Activated CD4-positive, alpha-beta T cell treated with anti-CD3 and anti-CD28 coated beads, Interleukin-2, amount 10 ng/mL, durations not matched to agents 24 days and 14 days (primary cell): ENCODE measurements at regions not wholly inside any gene's neighbourhood (a gene's known extent, or its start where the extent isn't known, plus 50 kb on each side); places are given as distances from the start of the nearest gene placed in this dataset.
"Not testable (repeated sequence)": the region's sequence is repeated elsewhere in the genome, so short reads cannot be mapped to it uniquely, and the experiment has no call there.

ENCODE experiments used
- DNase-seq: peaks from one replicate; pipeline ENCODE4 v3.0.0; 2022
- H3K27ac Mint-ChIP-seq: one replicate; pipeline ENCODE4 v1.8.0; 2022; ENCODE audit warnings: mild to moderate bottlenecking, mixed read lengths
- H3K27me3 Mint-ChIP-seq: one replicate; pipeline ENCODE4 v1.8.0; 2022; ENCODE audit warnings: mixed read lengths
- H3K36me3 Mint-ChIP-seq: one replicate; pipeline ENCODE4 v1.8.0; 2022; ENCODE audit warnings: low read depth, mild to moderate bottlenecking, mixed read lengths
- H3K4me1 Mint-ChIP-seq: one replicate; pipeline ENCODE4 v1.8.0; 2021; ENCODE audit warnings: mixed read lengths
- H3K4me3 Mint-ChIP-seq: one replicate; pipeline ENCODE4 v1.8.0; 2022; ENCODE audit warnings: mild to moderate bottlenecking, moderate library complexity, mixed read lengths
- H3K9me3 Mint-ChIP-seq: one replicate; pipeline ENCODE4 v1.8.0; 2021; ENCODE audit warnings: mixed read lengths
- intact Hi-C: fragments of 100-400 bp; cut with micrococcal nuclease; formaldehyde crosslinking; loops from one replicate; pipeline ENCODE4 v1.15.1; 2023

GRCh38 chr13:81017513-81018152, 676.7 kb upstream of the SPRY2 start:
- intact Hi-C loops = loop anchor here (2.0 kb wide), 2 partner anchors 39 to 675 kb away; no protein-coding TSS in a partner anchor
- peaks cover 6% of the 10 kb centered on the region for H3K9me3 Mint-ChIP-seq
- H3K36me3 Mint-ChIP-seq = no peaks in the 10 kb centered on the region
- H3K27ac Mint-ChIP-seq = no peak overlapping the region
- no peaks in the 10 kb centered on the region for H3K4me1 Mint-ChIP-seq
- H3K27me3 Mint-ChIP-seq = no peaks in the 10 kb centered on the region
- no peak for DNase-seq
- no peak overlapping the region for H3K4me3 Mint-ChIP-seq

DNA sequence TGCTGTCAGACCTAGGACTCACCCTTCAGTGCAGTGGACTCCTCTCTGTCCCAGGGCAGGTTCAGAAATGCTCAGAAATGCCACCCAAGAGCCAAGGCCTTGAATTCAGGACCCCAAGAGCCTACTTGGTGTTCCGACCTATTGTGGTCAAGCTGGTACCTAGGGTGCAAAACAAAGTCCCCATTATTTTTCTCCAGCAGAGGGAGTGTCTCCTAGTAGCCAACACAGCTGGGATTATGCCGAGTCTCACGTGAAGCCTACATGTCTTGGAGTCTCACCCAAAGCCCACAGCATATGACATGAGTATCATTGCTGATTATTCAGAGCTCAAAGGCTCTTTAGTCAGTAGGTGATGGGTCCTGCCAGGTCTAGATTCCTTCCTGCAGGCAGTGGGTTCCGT, 671.1 kb upstream of the SPRY2 start:
- Mint-ChIP-seq H3K36me3 (no peaks in the 10 kb centered on the region), H3K9me3 (no peaks in the 10 kb centered on the region), H3K27me3 (no peaks in the 10 kb centered on the region), H3K27ac (no peak overlapping the region), H3K4me1 (no peaks in the 10 kb centered on the region), H3K4me3 (no peak overlapping the region)
- no peak for DNase-seq
- intact Hi-C loops = no loop called here

GRCh38 chr13:81001828-81002385, 661.0 kb upstream of the SPRY2 start:
- Mint-ChIP-seq H3K36me3 (no peaks in the 10 kb centered on the region), H3K9me3 (no peaks in the 10 kb centered on the region), H3K4me1 (no peaks in the 10 kb centered on the region), H3K27me3 (no peaks in the 10 kb centered on the region), H3K27ac (no peak overlapping the region), H3K4me3 (no peak overlapping the region)
- intact Hi-C loops = no loop called here
- no peak for DNase-seq

DNA sequence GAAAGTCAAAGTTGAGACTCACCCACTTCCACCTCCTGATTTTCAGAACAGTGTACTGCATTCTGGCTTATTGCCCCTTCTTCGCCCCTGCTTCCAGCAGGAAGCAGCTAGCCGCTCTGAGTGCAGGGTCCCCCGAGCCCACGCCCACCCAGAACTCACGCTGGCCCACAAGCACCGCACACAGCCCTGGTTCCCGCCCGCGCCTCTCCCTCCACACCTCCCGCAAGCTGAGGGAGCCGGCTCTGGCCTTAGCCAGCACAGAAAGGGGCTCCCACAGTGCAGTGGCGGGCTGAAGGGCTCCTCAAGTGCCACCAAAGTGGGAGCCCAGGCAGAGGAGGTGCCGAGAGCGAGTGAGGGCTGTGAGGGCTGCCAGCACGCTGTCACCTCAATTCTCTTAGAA, 657.7 kb upstream of the SPRY2 start:
- H3K27ac Mint-ChIP-seq, H3K4me3 Mint-ChIP-seq, DNase-seq, H3K36me3 Mint-ChIP-seq, H3K27me3 Mint-ChIP-seq, H3K9me3 Mint-ChIP-seq, intact Hi-C loops, H3K4me1 Mint-ChIP-seq: not testable (repeated sequence)

DNA sequence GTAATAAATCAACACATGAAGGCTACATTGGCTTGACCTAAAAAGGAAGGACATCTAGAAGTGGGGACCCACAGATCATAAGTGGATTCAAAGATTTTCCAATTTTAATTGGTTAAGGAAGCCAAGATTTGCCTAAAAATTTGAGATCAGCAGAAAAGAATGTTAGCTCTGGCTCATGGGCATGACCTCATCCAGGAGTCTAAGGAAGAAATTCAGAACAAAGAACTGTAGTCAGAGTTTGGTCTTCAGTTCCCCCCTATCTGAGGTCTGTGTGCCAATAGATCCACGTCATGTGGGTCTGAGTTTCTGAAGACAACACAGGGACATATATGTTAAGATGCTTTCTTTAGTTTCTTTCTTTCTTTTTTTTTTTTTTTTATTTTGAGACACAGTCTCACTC, 648.8 kb upstream of the SPRY2 start:
- Mint-ChIP-seq H3K9me3 (peaks cover 3% of the 10 kb centered on the region), H3K4me3 (no peak overlapping the region), H3K4me1 (no peaks in the 10 kb centered on the region), H3K27me3 (no peaks in the 10 kb centered on the region), H3K27ac (no peak overlapping the region), H3K36me3 (no peaks in the 10 kb centered on the region)
- DNase-seq = no peak
- intact Hi-C loops = no loop called here

DNA sequence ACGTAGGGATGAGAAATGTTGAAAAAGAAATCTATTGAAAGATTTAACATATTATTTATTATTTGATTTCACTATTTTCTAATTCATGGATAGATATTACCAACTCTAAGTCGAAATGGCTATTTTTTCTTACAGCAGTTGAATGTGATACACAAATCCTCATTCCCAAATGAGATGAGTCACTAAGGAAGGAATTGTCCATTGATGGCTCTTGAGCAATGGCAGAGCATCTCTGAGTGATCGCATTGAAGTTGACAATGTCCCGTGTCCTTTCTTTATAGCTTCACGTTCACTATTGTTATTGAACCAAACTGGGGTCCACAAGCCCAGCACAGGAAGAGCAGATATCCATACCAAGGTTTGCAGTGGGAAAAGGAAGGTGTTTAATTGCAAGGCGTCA, 648.3 kb upstream of the SPRY2 start:
- Mint-ChIP-seq H3K4me3 (no peak overlapping the region), H3K27ac (no peak overlapping the region), H3K9me3 (peaks cover 3% of the 10 kb centered on the region), H3K36me3 (no peaks in the 10 kb centered on the region), H3K4me1 (no peaks in the 10 kb centered on the region), H3K27me3 (no peaks in the 10 kb centered on the region)
- intact Hi-C loops = no loop called here
- no peak for DNase-seq

DNA sequence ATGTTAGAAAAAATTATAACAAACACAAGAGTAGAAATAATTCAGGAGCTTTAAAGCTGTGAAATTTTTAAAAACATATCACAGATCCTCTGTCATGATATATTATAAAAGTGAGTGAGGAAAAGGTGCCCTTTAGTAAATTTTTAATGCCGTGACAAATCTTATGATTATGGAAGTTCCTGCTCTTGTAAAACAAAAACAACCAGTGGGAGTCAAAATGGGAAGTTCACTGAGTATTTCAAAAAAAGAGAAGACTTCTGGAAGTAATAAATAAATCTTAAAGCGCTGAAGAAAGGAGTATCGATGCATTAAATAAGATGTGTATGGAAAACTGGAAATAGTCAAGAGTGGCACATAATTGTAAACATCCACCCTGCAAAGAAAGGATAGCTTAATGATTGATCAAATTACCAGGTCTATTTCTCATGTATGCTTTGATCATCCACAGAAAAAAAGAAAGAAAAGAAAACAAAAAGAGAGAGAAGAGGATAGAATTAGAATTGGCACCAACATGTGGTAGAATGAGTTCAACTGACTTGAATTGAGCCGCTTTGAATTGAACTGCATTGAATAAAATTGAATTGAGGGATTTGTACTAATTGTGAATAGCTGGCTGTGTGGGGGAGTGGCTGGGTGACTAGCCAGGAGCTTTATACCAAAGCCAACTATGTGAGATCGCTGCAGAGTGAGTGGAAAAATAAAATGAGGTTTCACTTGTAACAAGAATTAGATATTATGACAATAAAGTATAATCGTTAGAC, 647.6 kb upstream of the SPRY2 start:
- no peaks in the 10 kb centered on the region for H3K27me3 Mint-ChIP-seq
- peaks cover 3% of the 10 kb centered on the region for H3K9me3 Mint-ChIP-seq
- no peaks in the 10 kb centered on the region for H3K36me3 Mint-ChIP-seq
- no peak overlapping the region for H3K4me3 Mint-ChIP-seq
- no peaks in the 10 kb centered on the region for H3K4me1 Mint-ChIP-seq
- intact Hi-C loops = no loop called here
- H3K27ac Mint-ChIP-seq = no peak overlapping the region
- DNase-seq = no peak

DNA sequence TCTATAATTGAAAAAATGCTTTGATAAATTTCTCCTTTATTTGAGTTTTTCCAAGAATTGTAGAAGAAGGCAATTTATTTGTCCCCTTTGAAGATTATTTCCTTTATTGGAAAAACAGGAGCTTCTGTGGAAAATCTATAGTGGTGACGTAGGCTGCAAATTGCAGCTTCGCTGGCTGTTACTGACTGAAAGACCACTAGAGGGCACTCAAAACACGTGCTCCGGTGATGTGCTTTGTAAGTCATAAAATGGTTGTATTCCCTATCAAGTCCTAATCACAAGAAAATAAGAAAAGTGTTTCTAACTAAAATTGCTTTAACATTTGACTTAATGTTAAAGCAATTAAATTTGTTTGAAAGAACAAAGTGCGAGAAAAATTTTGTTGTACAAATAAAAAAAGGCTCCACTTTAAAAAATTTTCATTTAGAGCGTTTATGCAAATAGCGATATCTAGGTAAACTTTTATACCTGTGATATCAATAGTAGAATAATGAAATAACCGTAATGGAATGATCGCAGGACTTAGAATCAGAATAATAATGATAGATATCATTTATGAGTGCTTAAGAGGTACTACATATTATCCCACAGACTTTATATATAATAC, 638.2 kb upstream of the SPRY2 start:
- Mint-ChIP-seq H3K4me3 (no peak overlapping the region), H3K27me3 (no peaks in the 10 kb centered on the region), H3K36me3 (no peaks in the 10 kb centered on the region), H3K9me3 (peaks cover 3% of the 10 kb centered on the region), H3K4me1 (no peaks in the 10 kb centered on the region), H3K27ac (no peak overlapping the region)
- intact Hi-C loops = loop anchor here (2.0 kb wide), 1 partner anchor 38 kb away; no protein-coding TSS in a partner anchor
- DNase-seq = peak; percentile 71

GRCh38 chr13:80977168-80977567, 636.2 kb upstream of the SPRY2 start:
- no peak overlapping the region for H3K4me3 Mint-ChIP-seq
- no peak for DNase-seq
- H3K9me3 Mint-ChIP-seq = no peaks in the 10 kb centered on the region
- intact Hi-C loops = no loop called here
- no peaks in the 10 kb centered on the region for H3K4me1 Mint-ChIP-seq
- H3K27ac Mint-ChIP-seq = no peak overlapping the region
- H3K27me3 Mint-ChIP-seq = no peaks in the 10 kb centered on the region
- no peaks in the 10 kb centered on the region for H3K36me3 Mint-ChIP-seq

DNA sequence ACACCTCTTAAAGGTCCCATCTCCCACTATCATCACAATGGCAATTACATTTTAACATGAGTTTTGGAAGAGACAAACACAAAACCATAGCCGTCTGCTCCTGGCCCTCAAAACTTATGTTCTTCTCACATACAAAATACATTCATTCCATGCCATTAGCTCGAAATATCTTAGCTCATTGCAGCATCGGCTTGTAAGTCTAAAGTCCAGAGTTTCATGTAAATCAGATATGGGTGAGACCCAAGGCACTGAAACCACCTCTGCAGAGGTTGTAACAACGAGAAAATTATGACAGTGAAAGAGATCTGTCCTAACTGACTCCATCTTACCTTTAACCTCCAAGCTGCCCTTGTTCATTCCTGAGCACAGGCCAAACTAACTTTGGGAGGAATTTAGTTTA, 635.0 kb upstream of the SPRY2 start:
- no peak overlapping the region for H3K27ac Mint-ChIP-seq
- no peaks in the 10 kb centered on the region for H3K27me3 Mint-ChIP-seq
- intact Hi-C loops = no loop called here
- H3K9me3 Mint-ChIP-seq = no peaks in the 10 kb centered on the region
- no peak for DNase-seq
- no peaks in the 10 kb centered on the region for H3K36me3 Mint-ChIP-seq
- H3K4me3 Mint-ChIP-seq = no peak overlapping the region
- H3K4me1 Mint-ChIP-seq = no peaks in the 10 kb centered on the region

DNA sequence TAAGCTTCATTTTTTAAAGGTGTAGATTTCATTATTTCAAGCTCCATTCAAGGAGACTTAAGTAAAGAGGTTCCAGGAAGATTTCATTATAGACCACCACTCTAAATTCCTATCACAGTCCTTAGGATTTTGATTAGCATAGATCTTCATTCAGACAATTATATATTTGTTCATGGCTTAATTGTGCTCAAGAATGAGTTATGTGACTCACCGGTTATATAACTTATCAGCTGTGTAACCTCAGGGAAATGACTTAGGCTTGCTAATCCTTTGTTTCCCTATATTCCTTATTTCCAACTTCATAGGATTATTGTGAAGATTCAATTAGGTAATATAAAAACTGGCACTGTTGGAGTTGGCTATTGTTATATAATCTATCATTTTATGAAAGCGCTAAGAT, 632.8 kb upstream of the SPRY2 start:
- H3K27me3 Mint-ChIP-seq = no peaks in the 10 kb centered on the region
- H3K27ac Mint-ChIP-seq = no peak overlapping the region
- no peaks in the 10 kb centered on the region for H3K36me3 Mint-ChIP-seq
- intact Hi-C loops = no loop called here
- no peaks in the 10 kb centered on the region for H3K9me3 Mint-ChIP-seq
- no peaks in the 10 kb centered on the region for H3K4me1 Mint-ChIP-seq
- H3K4me3 Mint-ChIP-seq = no peak overlapping the region
- DNase-seq = no peak

DNA sequence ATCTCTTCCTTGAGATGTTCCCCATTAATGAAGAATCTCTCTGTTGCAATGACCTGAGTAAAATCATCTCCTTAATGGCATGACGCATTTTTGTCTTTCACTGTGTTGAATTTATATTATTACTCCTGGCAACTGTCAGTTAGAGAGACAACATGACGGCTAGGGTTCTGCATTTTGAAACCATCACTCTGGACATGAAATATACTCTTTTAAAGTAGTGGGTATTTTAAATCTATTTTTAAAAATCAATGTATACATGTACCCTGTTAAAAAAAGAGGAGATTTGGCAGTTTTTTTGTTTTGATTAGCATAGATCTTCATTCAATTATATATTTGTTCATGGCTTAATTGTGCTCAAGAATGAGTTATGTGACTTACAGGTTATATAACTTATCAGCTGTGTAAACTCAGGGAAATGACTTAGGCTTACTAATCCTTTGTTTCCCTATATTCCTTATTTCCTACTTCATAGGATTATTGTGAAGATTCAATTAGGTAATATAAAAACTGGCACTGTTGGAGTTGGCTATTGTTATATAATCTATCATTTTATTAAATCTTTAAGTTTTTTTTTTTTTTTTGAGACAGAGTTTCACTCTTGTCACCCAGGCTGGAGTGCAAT, 632.0 kb upstream of the SPRY2 start:
- Mint-ChIP-seq H3K9me3 (no peaks in the 10 kb centered on the region), H3K27ac (no peak overlapping the region), H3K4me1 (no peaks in the 10 kb centered on the region), H3K27me3 (no peaks in the 10 kb centered on the region), H3K36me3 (no peaks in the 10 kb centered on the region), H3K4me3 (no peak overlapping the region)
- DNase-seq = no peak
- intact Hi-C loops = no loop called here

DNA sequence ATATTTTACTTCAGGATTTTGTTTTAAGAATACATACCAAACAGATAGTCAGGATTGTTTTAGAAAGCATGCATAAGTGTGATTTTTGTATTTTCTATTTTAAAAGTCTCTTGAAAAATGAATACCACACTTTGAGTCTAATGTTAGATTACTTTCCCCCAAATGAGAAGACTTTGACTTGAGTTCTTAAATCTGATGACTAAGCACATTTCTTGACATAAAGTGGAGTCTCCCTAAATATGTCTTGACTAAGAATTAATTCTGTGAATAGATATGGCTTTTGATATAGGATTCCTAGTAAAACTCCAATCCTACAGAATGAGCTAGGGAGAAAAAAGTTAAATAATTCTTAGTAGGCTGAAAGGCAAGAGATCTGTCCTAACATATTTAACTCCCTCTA, 624.2 kb upstream of the SPRY2 start:
- Mint-ChIP-seq H3K27ac (no peak overlapping the region), H3K27me3 (no peaks in the 10 kb centered on the region), H3K9me3 (no peaks in the 10 kb centered on the region), H3K4me3 (no peak overlapping the region), H3K36me3 (no peaks in the 10 kb centered on the region), H3K4me1 (no peaks in the 10 kb centered on the region)
- DNase-seq = no peak
- intact Hi-C loops = no loop called here

GRCh38 chr13:80962855-80963254, 621.9 kb upstream of the SPRY2 start:
- no peaks in the 10 kb centered on the region for H3K9me3 Mint-ChIP-seq
- no peaks in the 10 kb centered on the region for H3K36me3 Mint-ChIP-seq
- intact Hi-C loops = no loop called here
- H3K4me3 Mint-ChIP-seq = no peak overlapping the region
- DNase-seq = no peak
- no peaks in the 10 kb centered on the region for H3K4me1 Mint-ChIP-seq
- no peaks in the 10 kb centered on the region for H3K27me3 Mint-ChIP-seq
- no peak overlapping the region for H3K27ac Mint-ChIP-seq
